HFFc6 (cell line): ENCODE measurements at regions not wholly inside any gene's neighbourhood (a gene's known extent, or its start where the extent isn't known, plus 50 kb on each side); places are given as distances from the start of the nearest gene placed in this dataset.

Experiments
- DNase-seq: peaks from one replicate; pipeline ENCODE4 v3.0.0-alpha.2; 2018
- H3K27ac Mint-ChIP-seq: 2 replicates; pipeline ENCODE4 v1.8.0; 2020; ENCODE audit warnings: mild to moderate bottlenecking, mixed read lengths
- H3K27me3 Mint-ChIP-seq: 2 replicates; pipeline ENCODE4 v1.8.0; 2021; ENCODE audit warnings: mild to moderate bottlenecking, moderate library complexity, mixed read lengths; ENCODE audit not compliant: insufficient read depth
- H3K36me3 Mint-ChIP-seq: 2 replicates; pipeline ENCODE4 v1.8.0; 2021; ENCODE audit warnings: low read depth, mixed read lengths
- H3K4me1 Mint-ChIP-seq: 2 replicates; pipeline ENCODE4 v1.8.0; 2020; ENCODE audit warnings: low read depth, mixed read lengths
- H3K4me3 Mint-ChIP-seq: 2 replicates; pipeline ENCODE4 v1.8.0; 2020; ENCODE audit warnings: mild to moderate bottlenecking, moderate library complexity, mixed read lengths
- H3K9me3 Mint-ChIP-seq: 2 replicates; pipeline ENCODE4 v1.8.0; 2020; ENCODE audit warnings: mild to moderate bottlenecking, mixed read lengths
- TF ChIP-seq, protein P1 (sequence below): fragments of 200-600 bp; sonication (generic); IDR thresholded peaks from 2 replicates; pipeline ENCODE4 v1.5.0; 2021; ENCODE audit warnings: antibody characterized with exemption, mild to moderate bottlenecking

DNA sequence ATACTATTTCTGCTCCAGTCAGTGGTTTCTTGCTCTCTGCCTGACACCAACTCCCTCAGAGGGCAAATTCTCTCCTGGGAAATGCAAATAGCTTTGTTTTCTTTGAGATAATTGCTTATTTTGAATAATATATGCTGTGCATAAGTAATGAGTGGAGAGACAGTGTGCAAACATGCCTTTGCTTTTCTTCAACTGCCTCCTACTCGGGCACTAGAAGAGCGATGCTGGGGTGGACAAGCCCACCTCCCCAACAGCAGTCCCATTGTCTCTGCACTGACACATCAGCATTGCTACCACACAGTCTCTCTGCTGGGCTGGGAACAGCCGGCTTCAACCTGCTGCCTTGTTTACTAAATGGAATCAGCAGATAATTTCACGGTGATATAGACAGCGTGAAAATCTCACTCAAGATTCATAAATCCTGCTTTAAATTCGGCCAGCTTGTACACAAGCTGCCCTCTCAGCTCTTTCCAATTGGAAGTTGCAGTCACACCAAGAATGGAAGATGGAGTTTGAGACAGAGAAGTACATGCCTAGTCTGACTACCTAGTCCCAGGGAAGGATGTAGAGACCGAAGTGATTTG, 694.5 kb downstream of the TDRD15 start:
- TF ChIP-seq, protein P1, sequence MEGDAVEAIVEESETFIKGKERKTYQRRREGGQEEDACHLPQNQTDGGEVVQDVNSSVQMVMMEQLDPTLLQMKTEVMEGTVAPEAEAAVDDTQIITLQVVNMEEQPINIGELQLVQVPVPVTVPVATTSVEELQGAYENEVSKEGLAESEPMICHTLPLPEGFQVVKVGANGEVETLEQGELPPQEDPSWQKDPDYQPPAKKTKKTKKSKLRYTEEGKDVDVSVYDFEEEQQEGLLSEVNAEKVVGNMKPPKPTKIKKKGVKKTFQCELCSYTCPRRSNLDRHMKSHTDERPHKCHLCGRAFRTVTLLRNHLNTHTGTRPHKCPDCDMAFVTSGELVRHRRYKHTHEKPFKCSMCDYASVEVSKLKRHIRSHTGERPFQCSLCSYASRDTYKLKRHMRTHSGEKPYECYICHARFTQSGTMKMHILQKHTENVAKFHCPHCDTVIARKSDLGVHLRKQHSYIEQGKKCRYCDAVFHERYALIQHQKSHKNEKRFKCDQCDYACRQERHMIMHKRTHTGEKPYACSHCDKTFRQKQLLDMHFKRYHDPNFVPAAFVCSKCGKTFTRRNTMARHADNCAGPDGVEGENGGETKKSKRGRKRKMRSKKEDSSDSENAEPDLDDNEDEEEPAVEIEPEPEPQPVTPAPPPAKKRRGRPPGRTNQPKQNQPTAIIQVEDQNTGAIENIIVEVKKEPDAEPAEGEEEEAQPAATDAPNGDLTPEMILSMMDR, result no peak
- Mint-ChIP-seq H3K27me3 (no peaks in the 10 kb centered on the region; the same call in 1 of the 2 replicates), H3K9me3 (peaks cover 44% of the 10 kb centered on the region), H3K36me3 (no peaks in the 10 kb centered on the region), H3K27ac (no peak overlapping the region), H3K4me3 (no peak overlapping the region), H3K4me1 (no peaks in the 10 kb centered on the region)
- DNase-seq, result no peak

DNA sequence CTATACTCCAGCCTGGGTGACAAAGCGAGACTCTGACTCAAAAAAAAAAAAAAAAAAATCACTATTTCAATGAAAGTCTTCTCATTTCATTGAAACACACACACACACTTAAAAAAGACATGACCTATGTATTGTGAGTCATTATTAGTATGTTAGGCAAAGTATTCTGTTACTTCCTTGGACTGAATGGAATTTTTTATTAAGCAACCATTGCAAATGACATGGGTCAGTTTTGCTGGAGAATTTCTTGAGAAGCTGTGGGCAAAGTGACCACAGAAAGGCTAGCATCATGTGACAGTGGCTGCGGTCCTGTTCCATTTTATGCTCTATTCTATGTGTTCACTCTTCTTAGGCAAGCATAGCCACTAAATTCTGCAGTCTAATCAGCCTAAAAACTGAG, 695.7 kb downstream of the TDRD15 start:
- DNase-seq, result no peak
- TF ChIP-seq, protein P1, result no peak
- Mint-ChIP-seq H3K27ac (no peak overlapping the region), H3K4me1 (no peaks in the 10 kb centered on the region), H3K36me3 (no peaks in the 10 kb centered on the region), H3K9me3 (peaks cover 44% of the 10 kb centered on the region), H3K4me3 (no peak overlapping the region), H3K27me3 (no peaks in the 10 kb centered on the region; the same call in 1 of the 2 replicates)

DNA sequence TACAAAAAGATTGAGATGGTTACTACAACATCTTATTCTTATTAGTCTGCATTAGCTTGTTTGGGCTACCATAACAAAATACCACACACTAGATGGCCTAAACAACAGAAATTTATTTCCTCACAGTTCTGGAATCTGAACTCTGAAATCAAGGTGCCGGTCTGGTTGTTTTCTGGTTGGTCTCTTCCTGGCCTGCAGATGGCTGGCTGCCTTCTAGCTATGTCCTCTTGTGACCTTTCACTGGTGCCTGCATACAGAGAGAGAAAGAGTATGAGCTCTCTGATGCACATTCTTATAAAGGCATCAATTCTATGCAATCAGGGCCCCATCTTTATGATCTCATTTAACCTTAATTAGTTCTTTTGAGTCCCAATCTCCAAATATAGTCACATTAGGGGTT, 696.5 kb downstream of the TDRD15 start:
- H3K4me1 Mint-ChIP-seq, result no peaks in the 10 kb centered on the region
- DNase-seq, result no peak
- H3K36me3 Mint-ChIP-seq, result no peaks in the 10 kb centered on the region
- H3K9me3 Mint-ChIP-seq, result peaks cover 44% of the 10 kb centered on the region
- no peak overlapping the region for H3K4me3 Mint-ChIP-seq
- no peaks in the 10 kb centered on the region; the same call in 1 of the 2 replicates for H3K27me3 Mint-ChIP-seq
- TF ChIP-seq, protein P1, result no peak
- no peak overlapping the region for H3K27ac Mint-ChIP-seq

DNA sequence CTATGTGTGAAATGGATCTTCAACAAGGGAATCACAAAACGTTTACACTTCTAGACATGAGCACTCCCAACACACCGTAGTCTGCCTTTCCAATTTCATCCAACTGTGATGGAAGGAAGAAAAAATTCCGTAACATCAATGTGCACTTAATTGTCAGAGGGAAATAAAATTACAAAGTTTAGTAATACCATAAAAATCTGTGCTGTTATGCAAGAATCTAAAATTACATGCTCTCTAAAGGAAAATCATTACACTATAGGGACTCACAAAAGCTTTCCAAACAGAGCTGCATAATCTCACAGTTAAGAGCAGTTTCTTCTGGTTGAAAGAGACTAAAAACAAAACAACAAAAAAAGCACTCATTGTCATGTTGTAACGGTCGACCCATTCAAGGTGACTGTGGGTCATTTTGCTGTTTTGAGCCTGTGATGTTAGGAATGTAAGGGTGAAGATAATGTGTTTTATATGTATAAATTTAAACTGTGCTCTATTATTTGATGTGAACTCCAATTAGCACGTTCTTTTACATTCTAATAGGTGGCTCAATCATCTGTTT, 698.0 kb downstream of the TDRD15 start:
- DNase-seq, result no peak
- H3K4me3 Mint-ChIP-seq, result no peak overlapping the region
- no peak overlapping the region for H3K27ac Mint-ChIP-seq
- peaks cover 44% of the 10 kb centered on the region for H3K9me3 Mint-ChIP-seq
- TF ChIP-seq, protein P1, result no peak
- H3K27me3 Mint-ChIP-seq, result no peaks in the 10 kb centered on the region; the same call in 1 of the 2 replicates
- H3K4me1 Mint-ChIP-seq, result no peaks in the 10 kb centered on the region
- H3K36me3 Mint-ChIP-seq, result no peaks in the 10 kb centered on the region

DNA sequence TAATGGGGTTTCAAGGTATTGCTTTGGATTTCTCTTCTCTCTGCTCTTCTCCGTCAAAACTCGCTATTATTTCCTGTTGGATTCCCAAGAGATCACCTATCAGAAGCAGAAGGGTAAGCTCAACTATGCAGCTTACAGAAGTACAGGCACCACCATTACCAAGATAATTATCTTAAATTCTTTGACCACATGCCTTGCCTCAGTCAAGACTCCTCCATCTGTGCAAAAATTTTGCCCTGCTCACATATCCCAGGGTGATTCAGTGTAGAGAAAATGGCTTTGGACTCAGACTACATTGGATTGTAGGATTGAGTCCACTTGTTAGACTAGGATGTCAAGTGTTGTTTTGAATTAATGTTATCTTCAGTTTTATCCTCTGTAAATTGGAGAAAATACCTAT, 698.7 kb downstream of the TDRD15 start:
- Mint-ChIP-seq H3K4me3 (no peak overlapping the region), H3K4me1 (no peaks in the 10 kb centered on the region), H3K9me3 (peaks cover 41% of the 10 kb centered on the region), H3K36me3 (no peaks in the 10 kb centered on the region), H3K27ac (no peak overlapping the region), H3K27me3 (no peaks in the 10 kb centered on the region; the same call in 1 of the 2 replicates)
- no peak for DNase-seq
- TF ChIP-seq, protein P1, result no peak
